ENCODE measurements at regions not wholly inside any gene's neighbourhood (a gene's known extent, or its start where the extent isn't known, plus 50 kb on each side); places are given as distances from the start of the nearest gene placed in this dataset.

DNA sequence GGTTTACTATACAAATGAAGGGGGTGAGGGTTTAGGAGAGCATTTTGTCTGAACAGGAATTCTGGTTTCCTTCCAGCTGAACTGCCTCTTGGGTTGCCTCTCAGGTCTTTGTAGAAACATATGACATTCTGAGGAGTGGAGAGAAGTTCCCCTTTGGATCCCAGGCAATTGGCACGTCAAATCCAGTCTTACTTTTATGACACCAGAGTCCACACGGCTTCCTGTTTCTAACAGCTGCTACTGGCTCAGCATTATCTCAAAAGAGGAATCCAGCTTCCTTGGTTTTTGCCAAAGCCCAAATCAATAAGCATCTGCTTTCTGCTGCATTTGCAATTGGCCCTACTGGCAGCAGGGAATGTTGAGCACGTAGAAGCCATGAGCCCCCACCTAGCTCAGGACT is 97.6 kb upstream of the FAM20A start:
- H3K27me3 ChIP-seq (ENCODE audit: control insufficient read depth, insufficient read depth, low read length), result no peaks in the 10 kb centered on the region
- no peak overlapping the region for H3K27ac ChIP-seq (ENCODE audit: low read depth, low read length)
- no peak overlapping the region for H3K9ac ChIP-seq (ENCODE audit: low read depth, low read length)
- H3K4me1 ChIP-seq (ENCODE audit: control insufficient read depth, insufficient read depth, low read length), result no peaks in the 10 kb centered on the region
- H3K4me3 ChIP-seq (ENCODE audit: low read depth, low read length), result no peak overlapping the region
- H3K9me3 ChIP-seq (ENCODE audit: control insufficient read depth, insufficient read depth, low read length), result no peaks in the 10 kb centered on the region
- H3K36me3 ChIP-seq (ENCODE audit: control insufficient read depth, insufficient read depth, low read length), result no peaks in the 10 kb centered on the region

DNA sequence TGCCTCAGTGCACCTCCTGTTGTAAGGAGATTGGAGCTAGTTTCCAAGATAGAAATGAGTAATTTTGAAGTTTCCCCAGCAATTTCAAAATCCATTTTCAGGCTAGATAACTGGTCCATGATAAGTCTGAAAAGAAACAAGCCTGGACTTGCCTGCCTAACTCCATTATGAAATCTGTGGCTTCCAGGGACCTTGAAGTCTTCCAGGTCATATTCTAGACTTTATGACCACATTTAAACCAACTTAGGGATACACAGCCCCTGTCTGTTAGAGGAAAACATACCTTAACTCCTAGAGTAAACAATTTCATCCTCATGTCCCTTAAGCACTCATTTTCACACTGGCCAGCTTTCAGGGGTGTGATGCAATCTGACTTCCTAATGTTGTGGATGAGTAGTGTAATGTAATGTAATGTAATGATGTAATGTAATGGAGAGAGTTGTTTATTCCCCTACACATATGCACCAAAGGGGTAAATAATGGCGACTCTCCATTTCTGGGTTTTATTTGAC is 96.7 kb upstream of the FAM20A start:
- H3K9me3 ChIP-seq (ENCODE audit: control insufficient read depth, insufficient read depth, low read length), result no peaks in the 10 kb centered on the region
- H3K4me1 ChIP-seq (ENCODE audit: control insufficient read depth, insufficient read depth, low read length), result no peaks in the 10 kb centered on the region
- H3K4me3 ChIP-seq (ENCODE audit: low read depth, low read length), result no peak overlapping the region
- no peaks in the 10 kb centered on the region for H3K36me3 ChIP-seq (ENCODE audit: control insufficient read depth, insufficient read depth, low read length)
- H3K27me3 ChIP-seq (ENCODE audit: control insufficient read depth, insufficient read depth, low read length), result no peaks in the 10 kb centered on the region
- no peak overlapping the region for H3K27ac ChIP-seq (ENCODE audit: low read depth, low read length)
- no peak overlapping the region for H3K9ac ChIP-seq (ENCODE audit: low read depth, low read length)

DNA sequence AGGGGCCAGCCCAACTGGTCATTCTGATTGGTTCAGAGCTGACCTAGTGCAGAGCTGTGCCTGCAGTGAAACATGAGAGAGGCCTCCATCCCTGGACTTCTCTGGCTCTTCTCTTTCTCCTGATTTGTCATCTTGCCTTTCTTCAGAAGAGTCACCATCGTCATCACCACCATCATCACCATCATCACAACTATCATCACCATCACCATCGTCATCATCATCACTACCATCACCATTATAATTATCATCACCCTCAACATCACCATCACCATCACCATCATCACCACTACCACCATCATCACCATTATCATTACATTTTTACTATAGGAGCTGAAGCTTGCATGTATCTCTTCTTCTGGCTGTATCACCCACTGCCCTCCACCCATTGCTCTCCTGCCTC is 94.5 kb upstream of the FAM20A start:
- H3K9ac ChIP-seq (ENCODE audit: low read depth, low read length), result no peak overlapping the region
- H3K4me3 ChIP-seq (ENCODE audit: low read depth, low read length), result no peak overlapping the region
- H3K27me3 ChIP-seq (ENCODE audit: control insufficient read depth, insufficient read depth, low read length), result no peaks in the 10 kb centered on the region
- H3K4me1 ChIP-seq (ENCODE audit: control insufficient read depth, insufficient read depth, low read length), result no peaks in the 10 kb centered on the region
- H3K9me3 ChIP-seq (ENCODE audit: control insufficient read depth, insufficient read depth, low read length), result no peaks in the 10 kb centered on the region
- H3K27ac ChIP-seq (ENCODE audit: low read depth, low read length), result no peak overlapping the region
- no peaks in the 10 kb centered on the region for H3K36me3 ChIP-seq (ENCODE audit: control insufficient read depth, insufficient read depth, low read length)

DNA sequence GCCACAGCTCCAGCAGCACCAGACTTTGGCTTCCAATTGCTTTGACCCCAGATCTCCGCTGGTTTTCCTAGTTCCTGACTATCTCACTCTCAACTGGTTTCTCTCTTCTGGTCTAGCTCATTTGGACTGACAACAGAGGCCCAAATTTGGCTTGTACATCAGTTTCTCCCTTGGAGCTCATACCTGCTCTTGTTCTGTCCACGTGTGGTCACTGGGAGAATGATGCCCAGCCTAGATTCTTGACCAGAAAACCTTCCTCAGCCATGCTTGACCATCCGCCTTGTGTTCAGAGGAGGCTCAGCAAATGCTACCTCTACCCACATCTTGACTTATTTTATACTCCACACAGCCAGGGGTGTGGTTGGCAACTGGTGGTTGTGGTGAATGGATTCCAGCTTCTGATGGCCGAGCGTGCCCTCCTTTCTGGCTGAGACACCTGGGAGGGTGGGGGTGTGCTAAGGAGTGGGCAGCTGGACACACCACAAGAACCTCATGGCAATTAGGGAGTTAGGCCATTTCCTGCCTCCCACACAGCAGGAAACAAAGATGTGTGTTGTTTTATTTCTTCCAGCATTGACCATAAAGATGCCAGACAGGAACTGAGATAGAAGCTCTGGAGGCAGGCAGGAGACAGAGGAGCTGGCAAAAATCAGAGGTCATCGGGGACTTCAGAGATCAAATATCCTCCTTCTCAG is 93.8 kb upstream of the FAM20A start:
- Histone ChIP-seq H3K36me3 (ENCODE audit: control insufficient read depth, insufficient read depth, low read length) (no peaks in the 10 kb centered on the region), H3K9me3 (ENCODE audit: control insufficient read depth, insufficient read depth, low read length) (no peaks in the 10 kb centered on the region), H3K4me1 (ENCODE audit: control insufficient read depth, insufficient read depth, low read length) (no peaks in the 10 kb centered on the region), H3K27ac (ENCODE audit: low read depth, low read length) (no peak overlapping the region), H3K4me3 (ENCODE audit: low read depth, low read length) (no peak overlapping the region), H3K9ac (ENCODE audit: low read depth, low read length) (no peak overlapping the region), H3K27me3 (ENCODE audit: control insufficient read depth, insufficient read depth, low read length) (no peaks in the 10 kb centered on the region)

DNA sequence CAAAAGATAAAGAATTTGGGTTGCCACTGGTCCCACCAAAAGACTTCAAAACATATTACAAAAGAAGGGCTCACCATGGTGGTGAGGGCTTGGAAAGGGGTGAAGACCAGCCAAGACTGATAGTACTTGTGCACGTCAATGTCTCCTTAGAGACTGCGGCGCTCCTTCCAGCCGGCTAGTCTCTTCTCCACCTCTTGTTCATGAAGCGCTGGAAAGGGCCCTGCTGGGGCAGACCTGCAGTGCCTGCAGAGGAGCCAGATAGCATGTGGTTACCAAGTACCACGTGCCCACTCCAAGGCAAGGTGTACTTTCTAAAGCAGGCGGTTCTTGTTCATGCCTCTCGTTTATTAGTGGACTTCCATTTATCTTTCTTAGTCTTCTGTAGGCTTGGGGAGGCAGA is 92.7 kb upstream of the FAM20A start:
- Histone ChIP-seq H3K27me3 (ENCODE audit: control insufficient read depth, insufficient read depth, low read length) (no peaks in the 10 kb centered on the region), H3K9me3 (ENCODE audit: control insufficient read depth, insufficient read depth, low read length) (no peaks in the 10 kb centered on the region), H3K9ac (ENCODE audit: low read depth, low read length) (no peak overlapping the region), H3K4me3 (ENCODE audit: low read depth, low read length) (no peak overlapping the region), H3K36me3 (ENCODE audit: control insufficient read depth, insufficient read depth, low read length) (no peaks in the 10 kb centered on the region), H3K27ac (ENCODE audit: low read depth, low read length) (no peak overlapping the region), H3K4me1 (ENCODE audit: control insufficient read depth, insufficient read depth, low read length) (no peaks in the 10 kb centered on the region)

DNA sequence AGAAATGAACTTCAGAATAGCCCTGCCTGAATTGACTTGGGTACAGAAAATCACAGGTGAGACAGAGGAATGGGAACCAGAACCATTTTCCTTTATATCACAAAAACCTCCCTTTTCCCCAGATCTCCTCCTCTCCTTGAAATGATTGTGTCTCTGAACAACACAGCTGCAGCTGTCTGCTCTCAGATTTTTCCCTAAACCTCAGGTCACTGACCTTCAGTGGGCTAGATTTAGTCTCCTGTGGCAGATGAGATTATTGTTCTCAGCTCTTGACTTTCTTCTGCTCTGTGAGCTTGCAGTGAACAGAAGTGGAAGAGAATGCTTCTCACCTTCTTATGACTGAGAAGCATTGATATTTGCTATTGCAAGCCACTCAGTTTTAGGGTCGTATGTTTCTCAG is 92.3 kb upstream of the FAM20A start:
- no peak overlapping the region for H3K27ac ChIP-seq (ENCODE audit: low read depth, low read length)
- no peaks in the 10 kb centered on the region for H3K36me3 ChIP-seq (ENCODE audit: control insufficient read depth, insufficient read depth, low read length)
- no peaks in the 10 kb centered on the region for H3K27me3 ChIP-seq (ENCODE audit: control insufficient read depth, insufficient read depth, low read length)
- H3K4me1 ChIP-seq (ENCODE audit: control insufficient read depth, insufficient read depth, low read length), result no peaks in the 10 kb centered on the region
- H3K9me3 ChIP-seq (ENCODE audit: control insufficient read depth, insufficient read depth, low read length), result no peaks in the 10 kb centered on the region
- no peak overlapping the region for H3K4me3 ChIP-seq (ENCODE audit: low read depth, low read length)
- H3K9ac ChIP-seq (ENCODE audit: low read depth, low read length), result no peak overlapping the region

DNA sequence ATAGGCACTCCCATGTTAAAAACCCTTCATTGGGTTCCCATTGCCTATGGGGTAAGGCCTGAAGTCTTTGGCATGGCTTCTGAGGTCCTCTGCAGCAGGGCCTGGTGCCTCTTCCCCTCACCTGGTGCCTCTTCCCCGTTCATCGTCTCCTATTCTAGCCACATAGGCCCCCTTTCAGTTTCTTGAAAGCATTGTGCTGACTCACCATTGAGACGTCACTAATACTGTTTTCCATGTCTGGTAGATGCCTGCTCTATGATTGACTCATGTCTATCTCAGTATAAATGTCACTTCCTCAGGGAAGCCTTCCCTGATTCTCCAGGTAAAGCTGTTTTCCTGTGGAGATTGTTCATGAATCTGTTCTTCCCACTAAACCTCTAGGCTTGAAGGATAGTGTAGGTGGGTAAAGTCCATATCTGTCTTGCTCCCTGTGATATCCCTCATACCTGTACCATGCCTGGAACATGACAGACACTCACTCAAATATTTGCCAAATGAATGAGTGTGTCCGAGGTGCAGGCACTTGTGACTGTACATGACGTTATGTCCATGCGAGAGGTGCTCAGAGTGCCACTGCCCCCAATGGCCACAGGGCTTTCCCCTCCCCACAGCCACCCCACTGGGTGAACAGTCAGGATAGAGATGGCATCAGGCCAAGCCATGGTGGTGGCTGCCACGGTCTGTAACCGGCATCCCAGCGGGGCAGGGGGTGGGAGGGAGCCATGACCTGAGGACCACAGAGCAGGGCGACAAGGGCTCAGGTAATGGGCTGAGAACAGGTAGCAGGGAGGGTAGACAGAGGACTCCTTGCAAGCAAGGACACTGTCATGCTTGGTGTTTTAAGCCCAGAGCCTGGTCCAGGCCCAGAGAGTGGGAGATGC is 85.2 kb upstream of the FAM20A start:
- Histone ChIP-seq H3K9me3 (ENCODE audit: control insufficient read depth, insufficient read depth, low read length) (no peaks in the 10 kb centered on the region), H3K9ac (ENCODE audit: low read depth, low read length) (no peak overlapping the region), H3K27ac (ENCODE audit: low read depth, low read length) (no peak overlapping the region), H3K4me1 (ENCODE audit: control insufficient read depth, insufficient read depth, low read length) (no peaks in the 10 kb centered on the region), H3K27me3 (ENCODE audit: control insufficient read depth, insufficient read depth, low read length) (no peaks in the 10 kb centered on the region), H3K36me3 (ENCODE audit: control insufficient read depth, insufficient read depth, low read length) (no peaks in the 10 kb centered on the region), H3K4me3 (ENCODE audit: low read depth, low read length) (no peak overlapping the region)

DNA sequence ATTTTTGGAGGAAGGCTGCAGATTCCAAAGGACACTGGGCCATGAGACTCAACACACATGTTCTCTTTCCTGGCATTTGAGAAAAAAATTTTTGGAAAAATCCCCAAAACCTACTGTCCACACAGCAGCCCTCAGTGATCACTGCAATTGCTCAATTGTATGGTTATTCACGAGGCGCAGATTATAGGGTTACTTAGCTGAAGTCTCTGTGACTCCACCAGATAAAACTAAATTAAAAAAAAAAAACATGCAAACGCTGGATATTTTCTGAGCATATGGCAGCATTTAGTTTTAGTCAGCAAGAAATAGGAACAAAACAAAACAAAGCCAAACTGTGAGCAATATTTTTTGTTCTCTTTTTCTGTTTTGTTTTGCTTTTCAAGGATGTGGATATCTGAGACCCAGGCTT is 83.8 kb upstream of the FAM20A start:
- no peak overlapping the region for H3K27ac ChIP-seq (ENCODE audit: low read depth, low read length)
- no peak overlapping the region for H3K9ac ChIP-seq (ENCODE audit: low read depth, low read length)
- H3K4me1 ChIP-seq (ENCODE audit: control insufficient read depth, insufficient read depth, low read length), result no peaks in the 10 kb centered on the region

DNA sequence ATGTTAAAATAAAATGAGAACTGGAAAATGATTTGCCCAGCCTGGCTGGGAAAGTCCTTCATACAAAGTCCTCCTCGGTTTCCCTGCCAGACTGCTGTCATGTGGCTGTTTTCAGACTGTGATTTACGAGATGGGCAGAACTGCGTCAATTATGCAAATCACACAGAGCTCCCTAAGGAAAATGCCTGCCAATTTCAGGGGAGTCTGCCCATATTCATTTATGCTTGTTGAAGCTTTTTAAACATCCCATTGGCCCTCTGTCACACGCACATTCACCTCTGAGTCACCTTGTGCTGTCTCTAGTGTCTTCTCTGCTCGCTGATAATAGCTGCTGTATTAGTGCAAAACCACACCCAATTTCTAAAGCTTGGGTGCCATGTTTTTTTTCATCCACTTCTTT is 81.7 kb upstream of the FAM20A start:
- Histone ChIP-seq H3K4me1 (ENCODE audit: control insufficient read depth, insufficient read depth, low read length) (no peaks in the 10 kb centered on the region), H3K27me3 (ENCODE audit: control insufficient read depth, insufficient read depth, low read length) (no peaks in the 10 kb centered on the region), H3K9ac (ENCODE audit: low read depth, low read length) (no peak overlapping the region), H3K27ac (ENCODE audit: low read depth, low read length) (no peak overlapping the region), H3K4me3 (ENCODE audit: low read depth, low read length) (no peak overlapping the region), H3K36me3 (ENCODE audit: control insufficient read depth, insufficient read depth, low read length) (no peaks in the 10 kb centered on the region), H3K9me3 (ENCODE audit: control insufficient read depth, insufficient read depth, low read length) (no peaks in the 10 kb centered on the region)

More for the DNA sequence above, 83.8 kb upstream of the FAM20A start:
- Histone ChIP-seq H3K36me3 (ENCODE audit: control insufficient read depth, insufficient read depth, low read length) (no peaks in the 10 kb centered on the region), H3K9me3 (ENCODE audit: control insufficient read depth, insufficient read depth, low read length) (no peaks in the 10 kb centered on the region), H3K27me3 (ENCODE audit: control insufficient read depth, insufficient read depth, low read length) (no peaks in the 10 kb centered on the region), H3K4me3 (ENCODE audit: low read depth, low read length) (no peak overlapping the region)

DNA sequence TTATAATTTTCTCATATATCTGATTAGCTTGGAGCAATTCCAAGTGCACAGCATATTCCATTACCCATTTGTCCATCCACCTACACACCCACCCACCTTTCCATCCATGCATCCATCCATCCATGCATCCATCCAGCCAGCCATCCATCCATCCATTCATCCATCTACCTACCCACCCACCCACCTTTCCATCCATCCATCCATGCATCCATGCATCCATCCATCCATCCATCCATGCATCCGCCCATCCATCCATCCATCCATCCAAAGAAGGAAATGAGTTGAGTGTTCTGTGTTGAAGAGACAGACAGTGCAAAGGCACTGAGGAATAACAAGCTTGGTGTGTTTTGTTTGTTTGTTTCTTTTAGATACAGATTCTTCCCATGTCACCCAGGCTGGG is 78.7 kb upstream of the FAM20A start:
- Histone ChIP-seq H3K9me3 (ENCODE audit: control insufficient read depth, insufficient read depth, low read length) (no peaks in the 10 kb centered on the region), H3K4me1 (ENCODE audit: control insufficient read depth, insufficient read depth, low read length) (no peaks in the 10 kb centered on the region), H3K4me3 (ENCODE audit: low read depth, low read length) (no peak overlapping the region), H3K36me3 (ENCODE audit: control insufficient read depth, insufficient read depth, low read length) (no peaks in the 10 kb centered on the region), H3K9ac (ENCODE audit: low read depth, low read length) (no peak overlapping the region), H3K27ac (ENCODE audit: low read depth, low read length) (no peak overlapping the region), H3K27me3 (ENCODE audit: control insufficient read depth, insufficient read depth, low read length) (no peaks in the 10 kb centered on the region)

DNA sequence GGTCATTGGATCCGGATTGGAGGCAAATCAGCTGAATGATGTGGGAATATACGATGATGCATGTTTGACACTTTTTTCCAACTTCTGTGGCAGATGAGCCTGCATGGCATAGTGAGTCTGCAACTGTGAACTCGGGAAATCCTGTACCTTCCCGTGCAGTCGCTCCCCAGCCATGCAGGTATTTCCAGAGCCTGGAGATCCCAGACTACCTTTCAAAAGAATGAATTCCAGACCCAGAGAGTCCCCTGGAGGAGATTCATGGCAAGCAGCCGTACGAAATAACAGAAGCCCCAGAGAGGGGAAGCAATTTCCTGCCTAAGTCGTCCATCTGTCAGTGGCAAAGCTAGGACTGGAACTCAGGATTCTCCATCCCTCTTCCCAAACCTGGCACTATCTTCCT is 75.7 kb upstream of the FAM20A start:
- no peak overlapping the region for H3K9ac ChIP-seq (ENCODE audit: low read depth, low read length)
- no peak overlapping the region for H3K4me3 ChIP-seq (ENCODE audit: low read depth, low read length)
- H3K27me3 ChIP-seq (ENCODE audit: control insufficient read depth, insufficient read depth, low read length), result no peaks in the 10 kb centered on the region
- H3K36me3 ChIP-seq (ENCODE audit: control insufficient read depth, insufficient read depth, low read length), result no peaks in the 10 kb centered on the region
- H3K9me3 ChIP-seq (ENCODE audit: control insufficient read depth, insufficient read depth, low read length), result no peaks in the 10 kb centered on the region
- H3K4me1 ChIP-seq (ENCODE audit: control insufficient read depth, insufficient read depth, low read length), result no peaks in the 10 kb centered on the region
- no peak overlapping the region for H3K27ac ChIP-seq (ENCODE audit: low read depth, low read length)
